Mesendoderm (in vitro differentiated cells): ENCODE measurements at regions not wholly inside any gene's neighbourhood (a gene's known extent, or its start where the extent isn't known, plus 50 kb on each side); places are given as distances from the start of the nearest gene placed in this dataset.

Experiments used
- DNase-seq: peaks from one replicate; pipeline ENCODE4 v3.0.0; 2013
- H2AK5ac ChIP-seq: 2 replicates; pipeline ENCODE4 v1.6.1; 2013; ENCODE audit warnings: low read length, inconsistent platforms
- H2BK120ac ChIP-seq: 2 replicates; pipeline ENCODE4 v1.6.1; 2013; ENCODE audit warnings: low read depth, mild to moderate bottlenecking, low read length, moderate library complexity, mixed read lengths
- H2BK15ac ChIP-seq: replicated peaks from 2 replicates; pipeline ENCODE4 v1.6.1; 2013; ENCODE audit warnings: low read depth, mild to moderate bottlenecking, moderate library complexity
- H2BK5ac ChIP-seq: 2 replicates; pipeline ENCODE4 v1.6.1; 2013; ENCODE audit warnings: low read length, inconsistent platforms
- H3K18ac ChIP-seq: 2 replicates; pipeline ENCODE4 v1.6.1; 2013; ENCODE audit warnings: mild to moderate bottlenecking, low read length, mixed read lengths
- H3K23ac ChIP-seq: one replicate; pipeline ENCODE4 v1.6.1; 2013; ENCODE audit warnings: low read length
- H3K27ac ChIP-seq: 2 replicates; pipeline ENCODE4 v1.5.1; 2013; ENCODE audit warnings: low read depth, mild to moderate bottlenecking, inconsistent platforms, low read length, moderate library complexity
- H3K27me3 ChIP-seq: 2 replicates; pipeline ENCODE4 v1.6.1; 2013; ENCODE audit warnings: low read length, control low read depth, mild to moderate bottlenecking, inconsistent platforms; ENCODE audit not compliant: insufficient read depth, poor library complexity
- H3K36me3 ChIP-seq: 2 replicates; pipeline ENCODE4 v1.6.1; 2013; ENCODE audit warnings: low read length, inconsistent platforms; ENCODE audit not compliant: control insufficient read depth, insufficient read depth
- H3K4ac ChIP-seq: one replicate; pipeline ENCODE4 v1.6.1; 2013; ENCODE audit warnings: low read depth, mild to moderate bottlenecking, low read length, moderate library complexity
- H3K4me1 ChIP-seq: 2 replicates; pipeline ENCODE4 v1.6.1; 2013; ENCODE audit warnings: low read depth, low read length, inconsistent platforms; ENCODE audit not compliant: control insufficient read depth
- H3K4me2 ChIP-seq: 2 replicates; pipeline ENCODE4 v1.6.1; 2013; ENCODE audit warnings: low read length
- H3K4me3 ChIP-seq: 2 replicates; pipeline ENCODE4 v1.5.1; 2013; ENCODE audit warnings: mild to moderate bottlenecking, low read length
- H3K56ac ChIP-seq: one replicate; pipeline ENCODE4 v1.6.1; 2013; ENCODE audit warnings: low read length
- H3K79me1 ChIP-seq: 2 replicates; pipeline ENCODE4 v1.6.1; 2013; ENCODE audit warnings: low read length, inconsistent platforms
- H3K79me2 ChIP-seq: 2 replicates; pipeline ENCODE4 v1.6.1; 2013; ENCODE audit warnings: mild to moderate bottlenecking, low read length; ENCODE audit not compliant: control insufficient read depth, insufficient read depth
- H3K9ac ChIP-seq: 2 replicates; pipeline ENCODE4 v1.6.1; 2013; ENCODE audit warnings: low read length, inconsistent platforms
- H4K5ac ChIP-seq: one replicate; pipeline ENCODE4 v1.6.1; 2013; ENCODE audit warnings: low read length
- H4K8ac ChIP-seq: one replicate; pipeline ENCODE4 v1.6.1; 2013; ENCODE audit warnings: low read depth, mild to moderate bottlenecking, control low read depth, low read length, moderate library complexity
- WGBS: extraction: QIAGEN DNeasy Blood & Tissue Kit; methylation state at CpG from one replicate; pipeline ENCODE4 v1.1.7; 2013; ENCODE audit warnings: low lambda C conversion rate, missing lambda C conversion rate; ENCODE audit not compliant: insufficient coverage; ENCODE audit errors: extremely low coverage; 5-methylcytosine and 5-hydroxymethylcytosine counted together

DNA sequence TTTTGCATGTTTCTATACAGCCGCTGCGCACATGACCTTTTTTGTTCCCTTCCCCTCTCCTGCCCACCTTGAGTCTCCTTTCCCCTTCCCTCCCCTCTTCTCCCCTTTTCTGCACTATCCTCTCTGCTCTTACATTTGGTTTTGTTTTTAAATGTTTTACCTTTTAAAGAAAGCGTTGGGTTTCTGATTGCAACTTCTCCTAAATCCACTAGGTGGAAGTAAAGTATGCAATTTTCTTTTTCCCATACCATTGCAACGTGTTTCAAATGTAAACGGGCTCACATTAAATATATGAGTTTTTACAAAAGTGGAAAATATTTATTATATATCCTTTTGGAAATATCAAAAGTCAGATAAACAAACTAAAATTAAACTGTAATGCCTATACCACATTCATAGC, 500.9 kb downstream of the DIRAS2 start:
- Histone ChIP-seq H3K27me3 (no peaks in the 10 kb centered on the region), H2BK120ac (no peak overlapping the region), H3K23ac (no peak overlapping the region), H2BK5ac (no peak overlapping the region), H2BK15ac (no peak overlapping the region), H4K5ac (no peak overlapping the region), H3K36me3 (no peaks in the 10 kb centered on the region), H3K4me1 (no peaks in the 10 kb centered on the region), H2AK5ac (no peak overlapping the region), H3K27ac (no peak overlapping the region), H3K4me2 (no peak overlapping the region), H3K79me1 (no peaks in the 10 kb centered on the region), H4K8ac (no peak overlapping the region), H3K56ac (no peak overlapping the region), H3K79me2 (no peaks in the 10 kb centered on the region), H3K9ac (no peak overlapping the region), H3K4me3 (no peak overlapping the region), H3K4ac (no peak overlapping the region), H3K18ac (no peak overlapping the region)
- no CpG with 5 or more reads among the region's 5 CpGs for WGBS
- DNase-seq: peak; percentile 31

DNA sequence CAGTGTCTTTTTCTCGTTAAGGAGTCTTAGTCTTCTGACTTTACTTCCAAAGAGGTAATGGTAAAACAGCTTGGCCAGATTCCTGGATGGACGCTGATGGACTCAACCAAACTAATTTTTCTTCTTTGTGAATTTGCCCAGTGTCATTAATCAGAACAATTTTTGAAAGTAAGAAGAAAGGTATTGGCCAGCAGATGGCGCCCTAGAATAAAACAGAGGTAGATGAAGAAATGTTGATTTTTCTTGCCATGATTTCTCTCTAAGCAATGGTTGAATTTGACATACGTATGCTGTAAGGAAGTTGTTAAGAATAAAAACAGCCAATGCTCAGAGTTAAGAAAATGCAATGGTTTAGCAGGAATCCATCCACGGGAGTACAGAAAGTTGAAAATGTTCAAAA, 500.0 kb downstream of the DIRAS2 start:
- WGBS: no CpG with 5 or more reads among the region's 5 CpGs
- peak; percentile 65 for DNase-seq
- no peak overlapping the region for H2BK15ac ChIP-seq

DNA sequence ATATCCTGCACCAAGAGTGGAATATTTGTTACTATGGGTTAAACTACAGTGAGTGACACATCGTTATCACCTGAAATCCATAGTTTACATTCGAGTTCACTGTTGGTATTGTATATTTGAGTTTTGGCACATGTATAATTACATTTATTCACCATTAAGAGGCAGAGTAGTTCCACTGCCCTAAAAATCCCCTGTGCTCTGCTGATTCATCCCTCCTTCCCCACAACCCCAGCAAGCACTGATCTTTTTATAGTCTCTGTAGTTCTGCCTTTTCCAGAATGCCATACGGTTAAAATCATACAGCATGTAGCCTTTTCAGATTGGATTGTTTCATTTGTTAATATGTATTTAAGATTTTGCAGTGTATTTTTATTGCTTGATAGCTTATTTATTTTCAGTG, 495.2 kb downstream of the DIRAS2 start:
- H3K36me3 ChIP-seq: no peaks in the 10 kb centered on the region
- no peak overlapping the region for H3K56ac ChIP-seq
- H4K5ac ChIP-seq: no peak overlapping the region
- no peak for DNase-seq
- H2AK5ac ChIP-seq: no peak overlapping the region
- no peak overlapping the region for H2BK120ac ChIP-seq
- H3K23ac ChIP-seq: no peak overlapping the region
- H3K27ac ChIP-seq: no peak overlapping the region
- no peak overlapping the region for H3K18ac ChIP-seq
- no CpG with 5 or more reads among the region's 3 CpGs for WGBS
- H3K4me2 ChIP-seq: no peak overlapping the region
- no peak overlapping the region for H2BK5ac ChIP-seq
- no peaks in the 10 kb centered on the region for H3K79me2 ChIP-seq
- no peaks in the 10 kb centered on the region for H3K4me1 ChIP-seq
- no peak overlapping the region for H3K4me3 ChIP-seq
- H3K27me3 ChIP-seq: no peaks in the 10 kb centered on the region
- H3K9ac ChIP-seq: no peak overlapping the region
- H2BK15ac ChIP-seq: no peak overlapping the region
- no peaks in the 10 kb centered on the region for H3K79me1 ChIP-seq
- no peak overlapping the region for H4K8ac ChIP-seq
- no peak overlapping the region for H3K4ac ChIP-seq

More for the DNA sequence above, 500.0 kb downstream of the DIRAS2 start:
- no peak overlapping the region for H3K23ac ChIP-seq
- no peak overlapping the region for H4K8ac ChIP-seq
- no peaks in the 10 kb centered on the region for H3K79me1 ChIP-seq
- H3K27me3 ChIP-seq: no peaks in the 10 kb centered on the region
- no peak overlapping the region for H3K18ac ChIP-seq
- H3K4me3 ChIP-seq: no peak overlapping the region
- no peaks in the 10 kb centered on the region for H3K79me2 ChIP-seq
- no peak overlapping the region for H3K27ac ChIP-seq
- no peak overlapping the region for H2AK5ac ChIP-seq
- H2BK120ac ChIP-seq: no peak overlapping the region
- H3K4ac ChIP-seq: no peak overlapping the region
- H2BK5ac ChIP-seq: no peak overlapping the region
- no peaks in the 10 kb centered on the region for H3K36me3 ChIP-seq
- no peak overlapping the region for H4K5ac ChIP-seq
- H3K4me2 ChIP-seq: no peak overlapping the region
- H3K56ac ChIP-seq: no peak overlapping the region
- no peaks in the 10 kb centered on the region for H3K4me1 ChIP-seq
- H3K9ac ChIP-seq: no peak overlapping the region

DNA sequence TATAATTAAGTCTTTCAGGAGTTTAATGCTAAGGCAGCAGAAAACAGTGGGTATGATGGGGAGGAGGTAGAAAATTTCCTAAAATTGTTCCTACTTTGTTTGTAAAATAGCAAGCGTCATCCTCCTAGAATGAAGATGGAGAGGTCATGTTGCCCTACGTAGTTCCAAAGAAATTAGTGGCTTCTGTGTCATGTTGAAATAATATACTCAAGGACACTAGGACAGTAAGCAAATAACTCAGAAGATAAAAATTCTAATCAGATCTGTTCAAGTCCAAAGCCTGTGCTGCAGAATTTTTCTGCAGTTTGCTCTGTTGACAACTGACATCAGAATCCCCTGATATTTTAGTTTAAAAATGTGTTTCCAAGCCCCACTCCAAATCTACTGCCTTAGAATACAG, 486.3 kb downstream of the DIRAS2 start:
- no CpG with 5 or more reads among the region's 2 CpGs for WGBS
- Histone ChIP-seq H3K23ac (no peak overlapping the region), H3K4me3 (no peak overlapping the region), H3K36me3 (no peaks in the 10 kb centered on the region), H2BK15ac (no peak overlapping the region), H2BK120ac (no peak overlapping the region), H3K9ac (no peak overlapping the region), H3K79me1 (no peaks in the 10 kb centered on the region), H3K56ac (no peak overlapping the region), H2AK5ac (no peak overlapping the region), H3K18ac (no peak overlapping the region), H3K4me2 (no peak overlapping the region), H3K27me3 (no peaks in the 10 kb centered on the region), H4K5ac (no peak overlapping the region), H3K4me1 (no peaks in the 10 kb centered on the region), H2BK5ac (no peak overlapping the region), H3K27ac (no peak overlapping the region), H3K4ac (no peak overlapping the region), H3K79me2 (no peaks in the 10 kb centered on the region), H4K8ac (no peak overlapping the region)
- DNase-seq: no peak

DNA sequence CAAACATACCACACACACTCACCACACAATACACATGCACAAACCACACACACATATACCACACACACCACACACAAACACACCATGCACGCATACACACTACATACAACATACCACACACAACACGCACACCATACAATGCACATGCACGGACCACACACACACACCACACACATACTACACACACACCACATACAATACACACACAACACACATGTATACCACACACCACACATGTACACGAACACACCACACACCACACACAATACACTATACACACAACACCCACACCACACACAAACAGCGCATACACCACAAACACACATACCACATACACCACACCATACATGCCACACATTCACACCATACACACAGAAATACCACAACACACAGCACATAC, 480.3 kb downstream of the DIRAS2 start:
- Histone ChIP-seq H3K79me1 (no peaks in the 10 kb centered on the region), H3K27ac (no peak overlapping the region), H2BK5ac (no peak overlapping the region), H3K56ac (no peak overlapping the region), H3K4me1 (no peaks in the 10 kb centered on the region), H4K8ac (no peak overlapping the region), H3K4ac (no peak overlapping the region), H2AK5ac (no peak overlapping the region), H4K5ac (no peak overlapping the region), H3K4me2 (no peak overlapping the region), H3K79me2 (no peaks in the 10 kb centered on the region), H3K4me3 (no peak overlapping the region), H3K9ac (no peak overlapping the region), H2BK120ac (no peak overlapping the region), H3K27me3 (no peaks in the 10 kb centered on the region), H2BK15ac (no peak overlapping the region), H3K23ac (no peak overlapping the region), H3K36me3 (no peaks in the 10 kb centered on the region), H3K18ac (no peak overlapping the region)
- DNase-seq: no peak
- WGBS: 100% methylated on average over 2 of the region's 5 CpGs

DNA sequence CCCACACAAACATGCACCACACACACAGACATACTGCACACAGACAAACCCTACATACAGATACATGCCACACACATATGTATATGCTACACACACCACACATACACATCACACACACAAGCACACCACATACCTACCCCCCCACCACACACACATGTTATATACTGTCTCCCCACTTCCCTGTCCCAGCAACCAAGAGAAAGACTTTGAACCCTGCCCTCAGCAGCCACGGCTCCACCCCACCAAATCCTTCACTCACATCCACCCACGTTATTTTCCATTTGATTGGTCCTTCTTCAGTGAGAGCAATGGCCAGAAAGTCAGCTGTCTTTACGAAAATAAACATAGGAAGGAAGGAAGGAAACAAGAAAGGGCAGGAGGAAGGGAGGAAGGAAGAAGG, 479.8 kb downstream of the DIRAS2 start:
- no peak overlapping the region for H3K23ac ChIP-seq
- H3K4me1 ChIP-seq: no peaks in the 10 kb centered on the region
- no peaks in the 10 kb centered on the region for H3K36me3 ChIP-seq
- H2AK5ac ChIP-seq: no peak overlapping the region
- H2BK15ac ChIP-seq: no peak overlapping the region
- H4K8ac ChIP-seq: no peak overlapping the region
- no peak overlapping the region for H3K9ac ChIP-seq
- H3K79me1 ChIP-seq: no peaks in the 10 kb centered on the region
- H3K18ac ChIP-seq: no peak overlapping the region
- H4K5ac ChIP-seq: no peak overlapping the region
- no peak overlapping the region for H3K4me2 ChIP-seq
- no peak for DNase-seq
- H3K56ac ChIP-seq: no peak overlapping the region
- no peak overlapping the region for H2BK5ac ChIP-seq
- no peak overlapping the region for H3K4me3 ChIP-seq
- no peak overlapping the region for H2BK120ac ChIP-seq
- WGBS: no CpG with 5 or more reads among the region's 3 CpGs
- H3K27me3 ChIP-seq: no peaks in the 10 kb centered on the region
- no peak overlapping the region for H3K27ac ChIP-seq
- no peak overlapping the region for H3K4ac ChIP-seq
- H3K79me2 ChIP-seq: no peaks in the 10 kb centered on the region
